NT2/D1 (cell line): ENCODE measurements at regions not wholly inside any gene's neighbourhood (a gene's known extent, or its start where the extent isn't known, plus 50 kb on each side); places are given as distances from the start of the nearest gene placed in this dataset.

Experiments used
- SUZ12 ChIP-seq: IDR thresholded peaks from 2 replicates; pipeline ENCODE4 v1.6.1; 2011; ENCODE audit not compliant: insufficient read length, insufficient read depth; ENCODE audit errors: extremely low read depth
- YY1 ChIP-seq: IDR thresholded peaks from 2 replicates; pipeline ENCODE4 v1.6.1; 2011; ENCODE audit not compliant: insufficient read length, insufficient read depth
- ZNF274 ChIP-seq: IDR thresholded peaks from 2 replicates; pipeline ENCODE4 v1.6.1; 2011; ENCODE audit warnings: mild to moderate bottlenecking, low read depth, low read length

DNA sequence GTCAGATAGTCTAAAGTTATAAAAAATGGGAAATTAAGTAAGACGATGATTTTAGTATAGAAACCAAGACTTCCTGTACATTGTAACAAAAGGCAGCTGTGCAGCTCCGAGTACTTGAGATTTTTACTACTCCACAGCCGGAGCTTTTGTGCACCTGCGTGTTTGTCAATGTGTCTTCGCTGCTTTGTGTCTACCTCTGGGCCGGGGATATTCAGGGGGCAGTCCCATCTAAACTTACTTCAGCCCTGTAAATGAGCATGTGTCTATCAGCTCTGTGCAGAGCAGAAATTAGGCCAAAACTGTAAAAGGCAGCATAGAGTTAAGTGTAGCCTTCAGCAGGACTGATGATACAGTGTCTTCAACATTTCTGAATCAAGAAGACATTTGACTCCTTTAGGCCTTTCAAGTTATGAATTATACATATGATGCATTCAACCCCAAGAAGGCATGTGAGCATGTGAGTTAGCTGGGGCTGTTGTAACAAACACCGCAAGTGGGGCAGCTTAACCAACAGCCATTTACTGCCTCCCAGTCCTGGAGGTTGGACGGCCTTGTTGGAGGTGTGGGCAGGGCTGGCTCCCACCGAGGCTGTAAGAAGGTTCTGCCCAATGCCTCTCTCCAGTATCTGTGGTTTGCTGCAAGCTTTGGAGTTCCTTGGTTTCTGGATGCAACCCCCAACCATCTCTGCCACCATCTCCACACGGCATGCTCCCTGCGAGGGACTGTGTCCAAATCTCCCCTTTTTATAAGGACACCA, 191.0 kb upstream of the IRS2 start:
- TF ChIP-seq SUZ12 (no peak), YY1 (no peak), ZNF274 (no peak)
